SH-SY5Y (cell line): ENCODE measurements at regions not wholly inside any gene's neighbourhood (a gene's known extent, or its start where the extent isn't known, plus 50 kb on each side); places are given as distances from the start of the nearest gene placed in this dataset.

Experiments used
- GATA2 ChIP-seq: IDR thresholded peaks from 2 replicates; pipeline ENCODE4 v1.6.1; 2011; ENCODE audit warnings: mild to moderate bottlenecking, low read depth, low read length
- GATA3 ChIP-seq: IDR thresholded peaks from 2 replicates; pipeline ENCODE4 v1.6.1; 2011; ENCODE audit warnings: low read depth, mild to moderate bottlenecking, low read length, moderate library complexity

DNA sequence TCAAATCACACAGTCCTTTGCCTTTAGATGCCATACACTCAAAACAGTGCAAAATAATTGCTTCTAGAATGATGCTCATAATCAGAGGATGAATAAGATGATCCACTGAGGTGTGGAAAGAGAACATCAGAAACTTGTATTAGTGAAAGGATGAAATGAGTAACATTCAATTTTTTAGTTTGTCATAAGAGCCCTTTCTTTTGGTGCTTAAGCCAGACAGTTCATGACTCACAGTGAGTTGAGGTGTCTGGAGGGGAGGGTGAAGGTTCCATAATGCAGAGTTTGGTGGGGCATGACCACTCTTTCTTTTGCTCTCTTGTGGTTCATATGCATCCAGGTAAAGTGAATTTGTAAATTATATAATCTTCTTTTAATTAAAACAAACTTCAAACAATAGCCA lies 415.0 kb upstream of the CELF4 start:
- TF ChIP-seq GATA2 (no peak), GATA3 (no peak)
